HG02870 (cell line): ENCODE measurements at regions not wholly inside any gene's neighbourhood (a gene's known extent, or its start where the extent isn't known, plus 50 kb on each side); places are given as distances from the start of the nearest gene placed in this dataset.
A peak's percentile ranks its signal among the peaks of the same experiment; 100 is the strongest.

ENCODE experiments used
- ATAC-seq: cut with Tn5 transposase; IDR thresholded peaks from one replicate; pipeline ENCODE4 v1.9.1; 2021; ENCODE audit warnings: mild to moderate bottlenecking, moderate library complexity; ENCODE audit not compliant: unreplicated experiment

DNA sequence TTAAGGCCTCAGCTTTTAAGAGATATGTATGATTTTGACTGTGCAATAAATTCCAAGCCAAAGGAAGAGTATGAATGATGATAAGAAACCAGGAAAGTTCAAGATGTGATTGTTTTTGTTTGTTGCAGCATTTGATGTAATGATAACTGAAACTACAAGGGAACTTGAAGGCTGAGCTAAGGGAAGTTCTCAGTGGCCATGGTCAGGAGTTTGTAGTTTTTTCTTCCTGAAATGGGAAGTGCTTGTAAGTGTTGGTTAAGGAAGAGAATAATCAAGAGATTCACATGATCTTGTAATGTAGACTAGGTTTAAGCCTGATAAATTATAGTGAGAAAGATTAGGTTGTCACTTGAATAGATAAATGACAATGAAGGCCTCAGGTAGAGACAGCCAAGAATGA lies 53.4 kb downstream of the PTCHD4 start:
- no peak for ATAC-seq

- ATAC-seq = no peak
Measured at GRCh38 chr6:48048451-48049146, 62.4 kb downstream of the PTCHD4 start.

- no peak for ATAC-seq
Measured at GRCh38 chr6:48041894-48042293, 69.1 kb downstream of the PTCHD4 start.

DNA sequence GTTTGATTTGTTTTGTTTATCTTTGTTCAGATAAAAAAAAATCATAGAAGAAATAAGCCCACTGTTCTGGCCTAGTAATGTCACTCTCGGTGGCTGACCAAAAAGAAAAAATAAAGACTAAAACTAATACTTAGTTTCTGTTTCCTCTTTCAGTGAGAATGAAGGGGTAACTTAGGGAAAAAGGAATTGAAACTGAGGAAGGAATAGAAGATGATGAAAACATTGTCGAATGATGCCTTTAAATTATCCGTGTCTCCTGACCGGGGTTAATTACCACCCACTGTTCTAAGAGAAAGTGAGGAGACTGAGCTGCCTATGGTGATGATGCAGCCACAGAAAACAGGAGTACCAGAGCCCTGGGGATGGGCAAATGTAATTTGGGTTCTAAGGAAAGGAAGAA lies 73.1 kb downstream of the PTCHD4 start:
- no peak for ATAC-seq

GRCh38 chr6:48036316-48036715 lies 74.7 kb downstream of the PTCHD4 start:
- no peak for ATAC-seq

DNA sequence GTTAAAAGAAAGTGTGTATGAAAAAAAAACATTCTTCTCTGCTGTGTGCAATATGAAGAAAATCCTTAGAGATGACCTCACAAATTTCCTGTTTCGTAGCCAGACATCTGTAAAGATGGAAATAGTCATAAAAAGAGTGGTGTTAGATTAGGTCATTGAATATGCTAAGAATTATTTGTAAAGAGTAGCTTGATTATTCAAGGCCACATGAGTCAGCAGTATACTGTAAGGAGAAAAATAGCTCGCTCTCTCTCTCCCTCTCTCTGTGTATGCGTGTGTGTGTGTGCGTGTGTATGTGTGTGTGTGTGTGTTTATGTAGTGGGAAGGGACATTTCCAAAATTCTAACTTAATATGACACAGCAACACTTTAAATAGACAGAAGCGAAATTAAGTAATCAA lies 78.8 kb downstream of the PTCHD4 start:
- ATAC-seq = no peak

DNA sequence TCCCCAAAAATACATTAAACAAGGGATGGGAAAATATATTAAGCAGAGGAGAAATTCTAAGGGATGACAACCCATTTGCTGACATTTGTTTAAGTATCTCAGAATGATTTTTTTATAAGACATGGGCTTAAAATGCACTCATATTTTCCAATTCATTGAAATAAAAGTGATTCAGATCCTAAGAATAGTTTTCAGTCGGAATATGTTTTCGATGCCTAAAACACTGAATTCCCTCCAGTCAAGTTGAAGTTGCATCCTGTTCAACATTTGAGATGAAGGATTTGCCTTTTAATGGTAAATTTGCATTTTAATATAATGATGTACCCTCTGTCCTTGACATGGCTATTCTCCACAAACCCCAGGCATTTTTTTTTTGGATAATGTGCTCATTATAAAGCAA lies 79.3 kb downstream of the PTCHD4 start:
- no peak for ATAC-seq

- ATAC-seq = peak; percentile 75
Measured at GRCh38 chr6:48027704-48028435, 83.1 kb downstream of the PTCHD4 start.

DNA sequence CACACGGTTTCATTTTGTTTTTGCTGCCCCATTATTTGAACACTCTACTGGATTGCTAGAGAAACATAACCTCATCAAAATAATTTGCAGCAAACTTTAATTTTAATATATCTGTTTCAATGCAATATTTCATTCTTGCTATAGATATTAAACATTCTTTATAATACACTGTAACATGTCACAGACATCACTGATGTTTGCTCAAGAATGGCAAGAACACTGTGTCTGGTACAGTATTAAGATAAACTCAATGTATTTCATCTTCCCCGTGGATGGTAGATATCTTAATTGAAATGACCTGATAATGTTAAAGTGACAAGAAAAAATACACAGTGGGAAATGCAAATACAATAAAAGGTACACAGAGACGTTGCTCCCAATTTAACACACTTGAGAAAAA lies 86.0 kb downstream of the PTCHD4 start:
- ATAC-seq = no peak

DNA sequence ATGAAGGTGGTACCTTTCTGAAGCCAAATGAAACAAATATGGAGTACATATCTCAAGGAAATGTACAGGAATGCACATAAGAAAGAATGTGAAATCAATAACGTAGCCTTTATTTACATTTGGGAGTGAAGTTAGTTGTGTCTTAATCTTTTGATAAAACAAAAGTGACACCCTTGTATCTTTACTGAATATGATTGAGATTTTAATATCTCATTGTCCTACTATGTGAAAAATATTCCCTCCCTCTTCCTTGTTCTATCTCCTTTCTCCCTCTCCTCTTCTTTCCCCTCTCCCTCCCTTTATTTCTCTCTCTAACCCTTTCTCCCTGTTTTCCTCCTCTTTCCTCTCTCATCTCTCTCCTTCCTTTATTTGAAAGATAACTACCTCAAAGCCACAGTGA lies 89.1 kb downstream of the PTCHD4 start:
- ATAC-seq = no peak

DNA sequence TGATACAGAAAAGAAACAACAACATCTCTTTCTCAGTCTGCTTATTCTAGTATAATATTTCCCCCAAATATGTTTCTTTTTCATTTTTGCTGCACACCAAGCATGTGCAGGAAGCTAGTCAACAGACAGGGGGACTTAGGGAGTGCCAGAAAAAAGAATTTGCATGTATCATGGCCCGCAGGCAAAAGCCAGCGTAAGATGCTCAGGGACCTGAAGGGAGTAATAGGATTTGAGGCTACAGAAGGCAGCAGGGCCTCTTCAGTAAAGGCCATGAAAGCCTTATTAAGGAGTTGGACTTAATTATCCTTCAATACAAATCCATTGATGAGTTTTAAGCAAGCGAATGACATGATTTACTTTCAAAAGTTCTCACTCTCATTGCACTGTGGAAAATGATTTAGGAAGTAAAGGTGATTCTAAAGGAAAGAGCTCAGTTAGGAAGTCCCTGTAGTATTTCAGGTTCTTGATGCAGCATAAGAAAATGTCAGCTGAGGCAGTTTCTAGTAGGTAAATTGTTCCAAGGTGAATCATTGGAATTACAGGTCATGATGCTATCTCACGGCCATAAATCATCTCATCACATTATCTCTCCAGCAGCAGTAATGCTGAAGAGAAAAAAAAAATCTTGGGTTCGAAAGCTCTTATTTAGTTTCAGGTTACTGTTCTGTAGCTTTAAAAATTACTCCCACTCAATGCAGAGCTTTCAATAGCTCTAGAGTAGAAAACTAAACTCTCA lies 94.8 kb downstream of the PTCHD4 start:
- ATAC-seq = no peak

DNA sequence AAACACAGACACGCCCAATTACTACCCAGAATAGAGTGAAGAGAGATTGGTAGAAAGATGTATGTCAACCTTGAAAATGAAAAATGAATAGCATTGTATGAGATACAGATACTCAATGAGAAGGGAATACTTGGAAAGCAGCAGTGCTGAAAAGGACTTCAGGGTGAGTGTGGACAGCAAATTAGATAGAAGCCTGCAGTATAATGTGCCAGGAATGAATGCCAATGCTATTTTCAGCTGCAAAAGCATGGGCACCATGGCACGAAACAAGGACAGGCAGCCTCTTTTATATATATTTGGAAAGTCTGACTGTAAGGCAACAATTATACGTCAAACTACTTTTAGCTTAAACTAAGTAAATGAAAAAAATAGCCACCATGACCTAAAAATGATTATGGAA lies 118.2 kb downstream of the PTCHD4 start:
- no peak for ATAC-seq

GRCh38 chr6:47983491-47983890 lies 127.5 kb downstream of the PTCHD4 start:
- no peak for ATAC-seq

DNA sequence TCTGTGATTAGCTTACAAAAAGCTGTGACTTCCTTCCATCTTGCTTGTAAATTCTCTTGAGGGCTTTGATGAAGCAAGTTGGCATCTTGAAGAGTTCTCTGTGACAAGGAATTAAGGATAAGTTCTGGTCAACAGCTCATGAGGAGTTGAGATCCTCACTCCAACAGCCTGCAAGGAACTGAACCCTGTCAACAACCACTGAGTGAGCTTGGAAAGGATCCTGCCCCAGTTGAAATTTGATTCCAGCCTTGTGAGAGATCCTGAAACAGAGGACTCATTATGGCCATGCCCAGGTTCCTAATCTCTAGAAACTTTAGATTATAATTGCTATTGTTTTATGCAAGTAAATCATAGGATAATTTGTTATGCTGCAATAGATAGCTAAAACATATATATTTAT lies 133.7 kb downstream of the PTCHD4 start:
- no peak for ATAC-seq

- no peak for ATAC-seq
Measured at GRCh38 chr6:47974106-47974505, 136.9 kb downstream of the PTCHD4 start.

- no peak for ATAC-seq
Measured at GRCh38 chr6:47970826-47971225, 140.2 kb downstream of the PTCHD4 start.

- peak; percentile 95 for ATAC-seq
Measured at GRCh38 chr6:47967843-47968242, 143.2 kb downstream of the PTCHD4 start.

- ATAC-seq = no peak
Measured at GRCh38 chr6:47964969-47965368, 146.0 kb downstream of the PTCHD4 start.

- no peak for ATAC-seq
Measured at GRCh38 chr6:47952640-47953039, 158.4 kb downstream of the PTCHD4 start.

DNA sequence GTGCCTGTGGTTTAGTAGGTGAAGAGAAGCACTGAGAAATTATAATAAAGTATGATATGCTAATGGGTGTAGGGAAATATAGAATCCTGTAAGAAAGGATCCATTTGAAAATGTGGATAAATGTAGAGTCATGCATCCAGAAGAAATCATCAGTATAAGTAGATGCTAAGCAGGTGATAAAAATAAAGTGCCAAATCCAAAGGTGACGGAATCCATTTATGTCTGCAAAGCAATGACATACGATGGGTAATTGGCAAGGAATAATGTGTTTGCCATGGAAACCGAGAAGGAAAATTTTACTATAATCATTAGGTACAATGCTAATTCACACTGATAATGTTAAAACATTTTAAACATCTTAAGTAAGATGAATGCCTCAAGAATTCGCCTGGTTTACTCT lies 163.0 kb downstream of the OPN5 start:
- ATAC-seq = no peak

DNA sequence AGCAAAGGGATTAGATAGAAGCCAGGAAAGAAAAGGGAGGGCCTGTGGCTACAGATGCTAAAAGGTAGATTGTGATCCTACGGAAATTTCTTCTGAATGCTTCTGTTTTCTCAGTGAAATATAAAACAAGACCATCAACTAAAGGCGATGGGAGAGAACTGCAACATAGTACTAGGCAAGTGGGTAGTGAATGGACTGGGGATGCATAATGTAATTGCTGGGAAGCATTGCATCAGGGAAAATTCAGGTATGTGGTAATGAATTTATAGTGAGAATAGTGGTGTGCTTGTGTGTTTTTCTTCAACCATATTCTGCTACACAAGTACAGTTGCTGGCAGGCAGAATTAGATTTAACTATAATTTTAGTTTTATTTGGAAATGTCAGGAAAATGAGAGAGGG lies 156.6 kb downstream of the OPN5 start:
- ATAC-seq = no peak

- no peak for ATAC-seq
Measured at GRCh38 chr6:47936820-47937219, 155.0 kb downstream of the OPN5 start.
